GM18499 (cell line): ENCODE measurements at regions not wholly inside any gene's neighbourhood (a gene's known extent, or its start where the extent isn't known, plus 50 kb on each side); places are given as distances from the start of the nearest gene placed in this dataset.
"Not testable (repeated sequence)": the region's sequence is repeated elsewhere in the genome, so short reads cannot be mapped to it uniquely, and the experiment has no call there.

Experiments used
- ATAC-seq: cut with Tn5 transposase; IDR thresholded peaks from one replicate; pipeline ENCODE4 v1.9.1; 2021; ENCODE audit warnings: moderate number of reproducible peaks; ENCODE audit not compliant: insufficient read depth, unreplicated experiment

DNA sequence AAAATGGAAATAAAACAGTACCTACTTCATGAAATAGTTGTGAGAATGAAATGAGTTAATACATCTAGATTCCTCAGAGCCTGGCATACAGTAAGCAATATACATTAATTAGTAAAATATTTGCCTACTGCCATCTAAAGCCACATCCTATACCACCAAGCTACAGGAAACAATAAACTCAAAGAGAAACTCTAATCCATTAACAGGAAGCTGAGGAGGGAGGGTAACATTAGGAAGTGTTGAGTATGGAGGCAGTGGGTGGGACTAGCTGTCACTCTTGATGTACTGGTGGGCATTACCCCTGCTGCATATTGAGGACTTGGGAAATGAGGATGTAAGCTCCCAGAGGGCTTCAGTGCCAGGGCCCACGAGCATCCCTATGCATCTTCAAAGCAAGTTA lies 396.5 kb downstream of the TNS1 start:
- no peak for ATAC-seq

DNA sequence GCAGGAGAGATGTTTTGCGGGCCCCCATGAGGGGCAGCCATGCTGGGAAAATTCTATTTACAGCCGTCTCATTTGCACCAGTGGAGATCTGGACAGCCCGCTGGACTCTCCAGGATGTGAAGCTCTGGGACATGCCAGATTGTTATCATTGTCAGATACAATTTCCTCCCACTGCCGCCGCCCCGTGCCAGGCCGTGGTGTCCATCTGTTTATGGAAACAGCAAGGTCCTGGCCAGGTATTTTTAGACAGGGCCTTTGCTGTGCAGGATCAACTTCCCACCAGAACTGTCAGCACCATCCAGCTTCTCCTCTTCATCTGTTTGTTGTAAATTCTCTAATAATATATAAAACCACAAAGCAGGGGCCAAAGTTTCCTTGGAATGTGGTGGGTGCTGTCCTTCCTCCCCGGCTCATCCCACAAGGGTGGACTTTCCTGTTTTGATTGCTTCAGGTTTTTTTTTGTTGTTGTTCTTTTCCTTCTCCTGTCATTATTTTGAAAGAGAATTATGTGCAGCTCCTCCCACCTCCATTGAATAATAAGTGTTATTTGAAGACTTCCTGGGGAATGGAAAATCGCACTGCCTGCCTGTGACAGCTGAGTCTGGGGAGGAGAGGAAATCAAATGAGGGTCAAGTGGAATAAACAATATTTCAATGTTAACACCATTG lies 398.1 kb downstream of the TNS1 start:
- ATAC-seq: no peak

DNA sequence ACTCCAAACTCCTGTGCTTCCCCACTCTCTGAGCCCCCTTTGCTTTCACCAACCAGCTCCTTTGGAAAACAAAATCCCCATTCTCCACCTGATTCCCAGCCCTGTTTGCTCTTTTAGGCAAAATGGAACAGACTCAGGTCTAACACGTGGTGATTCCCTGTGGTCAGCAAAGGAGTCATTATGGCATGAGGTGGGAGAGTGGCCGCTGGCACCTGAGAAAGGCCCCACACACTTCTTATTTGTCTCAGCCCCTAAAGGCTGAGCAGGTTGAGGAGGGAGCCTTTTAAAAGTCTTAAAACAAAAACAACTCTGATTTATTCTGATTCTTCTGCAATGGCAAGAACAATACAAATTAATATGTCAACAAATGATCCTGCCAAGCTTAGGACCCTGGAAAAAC lies 401.2 kb downstream of the TNS1 start:
- ATAC-seq: no peak

DNA sequence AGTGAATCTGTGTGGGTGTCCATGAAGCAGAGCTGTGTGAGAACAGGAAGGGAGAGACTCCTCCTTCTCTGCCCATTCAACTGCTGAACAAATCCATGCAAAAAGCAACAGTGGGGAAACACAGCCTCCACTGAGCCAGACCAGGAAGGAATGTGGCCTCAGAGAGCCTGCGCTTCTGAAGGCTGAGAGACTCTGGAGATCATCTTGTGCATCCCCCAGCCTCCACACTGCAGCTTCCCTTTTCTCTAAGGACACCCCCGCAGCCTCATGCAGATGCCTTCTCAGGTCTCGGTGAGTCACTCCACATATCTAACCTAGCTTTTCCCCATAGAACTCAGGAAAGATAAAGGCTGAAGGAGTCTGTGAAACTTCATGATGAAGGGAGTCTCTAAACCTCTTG lies 402.9 kb downstream of the TNS1 start:
- no peak for ATAC-seq

DNA sequence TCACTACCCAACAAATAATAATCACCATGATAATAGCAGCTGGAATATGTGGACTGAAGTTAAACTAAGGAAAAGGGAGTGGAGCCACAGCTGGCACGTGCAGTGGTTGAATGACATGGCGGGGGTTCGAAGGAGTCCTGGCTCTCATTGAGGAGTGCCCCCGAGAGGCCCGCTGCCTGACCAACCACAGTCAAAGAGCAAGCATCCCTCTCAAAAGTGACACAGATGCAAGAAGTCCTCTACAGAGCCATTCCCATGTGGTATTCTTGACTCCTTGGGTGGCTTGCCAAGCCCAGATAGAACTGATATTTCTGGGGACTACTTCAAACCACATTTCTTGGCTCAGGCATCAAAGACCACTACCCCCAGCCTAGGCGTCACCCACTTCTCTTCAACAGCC lies 405.1 kb downstream of the TNS1 start:
- ATAC-seq: no peak

DNA sequence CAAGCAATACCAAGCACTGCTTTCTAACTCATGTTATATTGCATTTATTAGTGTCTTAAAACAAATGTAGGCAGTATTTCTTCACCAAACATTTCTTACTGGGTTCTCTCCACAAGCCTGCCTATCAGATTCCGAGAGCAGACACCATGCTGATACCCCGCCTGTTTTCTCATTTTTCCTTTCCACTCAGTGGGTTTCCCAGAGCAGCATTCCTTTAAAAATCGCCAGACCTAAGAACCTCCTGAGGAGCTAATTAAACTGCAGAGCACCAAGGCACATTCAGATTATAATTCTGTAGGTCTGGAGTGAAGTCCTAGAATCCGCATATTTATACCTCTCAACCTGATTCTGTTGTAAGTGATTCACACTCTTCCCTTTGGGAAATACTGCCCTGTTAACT lies 405.6 kb downstream of the TNS1 start:
- ATAC-seq: no peak

DNA sequence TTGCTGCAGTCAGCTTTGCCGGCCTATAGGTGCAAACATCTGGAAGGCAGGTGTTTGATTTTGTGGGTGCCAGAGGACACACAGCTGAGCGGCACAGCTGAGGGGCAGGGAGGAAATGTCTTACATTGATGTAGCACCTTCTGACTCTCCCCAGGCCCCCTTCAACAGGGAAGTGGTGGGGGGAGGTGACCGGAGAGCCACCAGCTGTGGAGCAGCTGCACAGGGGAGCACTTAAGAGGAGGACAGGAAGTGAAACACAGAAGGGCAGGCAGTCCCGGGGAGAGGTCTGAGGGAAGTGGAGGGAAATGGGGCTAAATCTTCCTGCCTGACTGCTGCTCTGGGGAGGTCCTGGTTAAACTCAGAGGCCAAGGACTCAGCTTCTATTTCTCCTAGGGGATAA lies 409.1 kb downstream of the TNS1 start:
- ATAC-seq: no peak

DNA sequence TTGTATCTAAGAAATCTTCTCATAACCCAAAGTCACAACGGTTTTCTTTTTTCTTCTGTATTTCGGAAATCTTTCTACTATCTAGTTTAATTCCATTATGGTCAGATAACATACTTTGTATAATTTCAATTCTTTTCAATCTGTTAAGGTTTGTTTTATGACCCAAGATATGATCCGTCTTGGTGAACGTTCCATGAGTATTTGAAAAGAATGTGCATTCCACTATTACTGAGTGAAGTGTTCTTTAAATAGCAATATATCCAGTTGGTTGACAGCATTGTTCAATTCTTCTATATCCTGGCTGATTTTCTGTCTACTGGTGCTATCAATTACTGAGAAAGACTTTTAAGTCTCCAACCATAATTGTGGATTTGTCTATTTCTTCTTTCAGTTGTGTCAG lies 414.5 kb downstream of the TNS1 start:
- no peak for ATAC-seq

DNA sequence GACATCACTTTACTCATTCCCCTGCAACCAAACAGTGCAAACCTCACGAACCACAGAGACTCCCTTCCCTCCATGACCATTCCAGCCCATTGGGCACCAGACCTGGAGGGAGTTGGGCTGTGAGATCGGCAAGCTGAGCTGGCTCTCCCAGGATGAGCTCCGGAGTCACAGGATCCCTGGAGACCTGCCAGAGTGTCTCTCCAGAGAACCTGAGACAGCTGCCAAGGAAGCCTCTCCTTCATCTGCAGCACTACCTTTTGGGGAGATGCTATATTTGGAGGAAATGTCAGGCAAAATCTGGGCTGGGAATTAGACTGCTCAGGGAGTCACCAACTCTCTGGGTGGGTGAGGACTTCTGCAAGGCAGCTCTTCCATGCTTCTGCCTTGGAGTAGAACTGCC lies 417.4 kb downstream of the TNS1 start:
- ATAC-seq: no peak

DNA sequence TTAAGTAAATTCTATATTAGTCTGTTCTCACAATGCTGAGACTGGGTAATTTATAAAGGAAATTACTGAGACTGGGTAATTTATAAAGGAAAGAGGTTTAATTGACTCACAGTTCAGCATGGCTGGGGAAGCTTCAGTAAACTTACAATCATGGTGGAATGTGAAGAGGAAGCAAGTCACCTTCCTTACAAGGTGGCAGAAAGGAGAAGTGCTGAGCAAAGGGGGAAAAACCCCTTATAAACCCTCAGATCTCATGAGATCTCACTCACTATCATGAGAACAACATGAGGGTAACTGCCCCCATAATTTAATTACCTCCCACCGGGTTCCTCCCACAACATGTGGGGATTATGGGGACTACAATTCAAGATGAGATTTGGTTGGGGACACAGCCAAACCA lies 422.4 kb downstream of the TNS1 start:
- not testable (repeated sequence) for ATAC-seq

DNA sequence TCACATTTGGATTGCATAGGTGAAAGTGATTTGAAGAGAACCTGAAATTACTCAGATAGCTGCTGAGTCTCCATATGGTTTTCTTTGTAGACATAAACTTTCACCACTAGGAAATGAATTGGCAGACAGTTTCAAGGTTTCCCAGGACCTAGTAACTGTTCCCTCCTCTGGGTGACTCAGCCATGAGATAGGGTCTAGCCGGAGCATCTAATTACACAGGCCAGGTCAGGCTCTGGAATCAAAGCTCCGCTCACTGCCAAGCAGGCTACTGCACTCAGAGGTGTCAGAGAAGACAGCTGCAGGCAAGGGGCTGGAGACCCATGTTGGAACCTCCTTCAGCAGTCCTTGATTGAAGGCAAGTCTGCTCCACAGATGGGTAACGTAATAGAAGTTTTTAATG lies 429.2 kb downstream of the TNS1 start:
- no peak for ATAC-seq

DNA sequence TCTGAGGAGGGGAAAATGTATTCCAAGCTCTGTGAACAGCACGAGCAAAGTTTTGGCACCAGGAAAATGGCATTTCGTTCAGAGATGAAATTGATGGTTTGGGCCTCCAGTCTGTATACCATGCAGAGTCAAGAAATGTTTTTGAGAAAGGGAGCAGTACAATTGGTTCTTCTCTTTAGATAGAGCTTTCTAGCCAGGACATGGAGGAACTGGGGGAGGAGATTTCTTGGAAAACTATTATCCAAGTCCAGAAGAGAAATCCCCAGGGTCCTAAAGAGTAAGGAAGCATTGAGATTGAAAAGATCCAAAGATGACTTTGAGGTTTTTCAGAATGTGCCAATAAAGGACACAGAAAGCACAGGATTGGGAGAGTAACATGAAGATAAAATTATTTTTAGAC lies 432.4 kb downstream of the TNS1 start:
- no peak for ATAC-seq

DNA sequence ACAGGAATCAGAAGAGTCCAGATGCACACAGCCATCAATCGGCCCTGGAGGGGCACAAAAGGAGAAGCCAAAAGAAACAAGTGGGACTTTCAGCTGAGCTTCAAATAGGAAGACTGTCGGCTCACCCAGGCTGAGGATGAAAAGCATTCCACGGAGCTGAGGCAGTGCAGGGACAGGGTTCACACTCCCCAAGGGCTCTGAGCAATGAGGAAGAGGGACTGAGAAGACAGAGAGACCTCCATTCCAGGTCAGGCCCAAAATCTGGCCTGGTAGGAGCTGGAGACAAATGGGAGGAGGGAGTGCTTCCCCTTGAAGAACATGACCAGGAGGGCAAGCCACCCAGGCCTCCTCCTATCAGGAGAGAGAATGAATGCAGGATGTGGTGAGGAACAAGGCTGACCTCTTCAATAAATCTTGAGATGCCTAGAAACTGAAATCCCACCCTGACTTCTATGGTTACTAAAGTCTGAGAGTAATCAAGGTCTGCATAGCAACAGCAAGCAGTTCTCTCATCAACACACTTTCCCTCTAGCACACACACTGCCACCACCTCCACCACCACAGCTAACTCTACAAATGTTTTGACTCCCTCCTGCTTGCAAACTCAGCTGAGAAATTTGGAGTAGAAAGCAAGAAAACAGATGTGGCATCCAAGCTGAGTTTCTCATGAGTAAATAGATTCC lies 434.4 kb downstream of the TNS1 start:
- ATAC-seq: no peak

DNA sequence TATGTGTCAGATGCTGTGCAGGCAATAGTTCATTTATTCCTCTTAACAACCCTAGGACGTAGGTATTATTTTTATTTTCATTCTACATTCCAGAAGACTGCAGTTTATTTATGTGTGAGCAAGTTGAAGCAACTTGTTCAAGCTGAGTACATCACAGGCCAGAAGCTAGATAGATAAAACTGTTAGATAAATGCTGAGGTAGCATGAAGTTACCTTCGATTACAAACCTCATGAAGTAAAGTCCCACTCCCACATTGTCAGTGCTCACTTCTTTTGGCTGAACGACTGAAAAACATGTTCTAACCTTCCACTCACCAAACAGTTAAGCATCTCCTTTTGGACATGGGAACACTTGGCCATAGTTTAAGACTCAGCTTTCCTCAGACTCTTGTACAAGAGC lies 439.2 kb downstream of the TNS1 start:
- ATAC-seq: no peak

DNA sequence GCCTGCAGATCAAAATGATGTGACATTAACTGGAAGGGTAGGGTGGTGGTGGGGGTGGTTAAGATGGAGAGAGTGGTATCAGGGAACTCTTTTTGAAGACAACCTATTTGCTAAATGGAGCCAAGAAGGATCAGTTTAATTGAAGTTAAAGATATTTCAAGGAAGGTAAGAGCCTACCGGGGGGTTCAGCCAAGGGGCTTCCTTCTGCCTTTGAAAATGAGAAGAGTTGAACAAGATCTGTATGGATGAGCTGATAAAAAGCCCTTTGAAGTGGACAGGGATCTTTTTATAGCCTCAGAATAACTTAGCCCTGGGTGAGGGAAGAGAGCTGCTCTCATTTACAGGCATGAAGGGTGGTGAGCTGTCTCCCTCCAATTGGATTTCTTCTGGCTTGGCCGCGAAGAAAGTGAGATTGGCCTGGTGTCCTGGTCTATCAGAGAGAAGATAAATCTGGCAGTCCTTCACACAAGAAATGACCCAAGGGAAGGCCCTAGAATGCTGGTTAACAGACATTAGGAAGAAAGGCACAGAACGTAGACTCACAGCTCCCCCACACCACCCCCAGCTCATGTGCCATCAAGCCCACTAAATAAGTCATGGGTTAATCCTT lies 439.8 kb downstream of the TNS1 start:
- ATAC-seq: no peak

DNA sequence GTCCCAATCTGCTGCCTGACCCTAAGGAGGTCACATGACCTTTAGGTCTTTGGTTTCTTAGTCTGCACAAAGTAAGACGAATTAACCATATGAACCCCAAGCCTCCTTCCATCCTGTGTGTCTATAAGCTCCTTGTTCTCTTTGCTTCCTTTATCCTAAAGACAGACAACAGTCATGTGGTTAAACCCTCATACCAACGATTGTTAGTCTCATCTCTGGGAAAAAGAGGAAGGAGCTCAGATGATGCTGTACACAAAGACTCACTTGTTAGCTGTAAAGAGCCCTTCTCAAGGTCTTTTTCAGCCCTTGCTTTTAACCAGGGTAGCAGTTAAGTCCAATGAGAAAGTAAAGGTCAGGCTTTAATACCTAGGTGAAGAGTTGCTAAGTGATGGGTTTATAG lies 443.7 kb downstream of the TNS1 start:
- no peak for ATAC-seq

DNA sequence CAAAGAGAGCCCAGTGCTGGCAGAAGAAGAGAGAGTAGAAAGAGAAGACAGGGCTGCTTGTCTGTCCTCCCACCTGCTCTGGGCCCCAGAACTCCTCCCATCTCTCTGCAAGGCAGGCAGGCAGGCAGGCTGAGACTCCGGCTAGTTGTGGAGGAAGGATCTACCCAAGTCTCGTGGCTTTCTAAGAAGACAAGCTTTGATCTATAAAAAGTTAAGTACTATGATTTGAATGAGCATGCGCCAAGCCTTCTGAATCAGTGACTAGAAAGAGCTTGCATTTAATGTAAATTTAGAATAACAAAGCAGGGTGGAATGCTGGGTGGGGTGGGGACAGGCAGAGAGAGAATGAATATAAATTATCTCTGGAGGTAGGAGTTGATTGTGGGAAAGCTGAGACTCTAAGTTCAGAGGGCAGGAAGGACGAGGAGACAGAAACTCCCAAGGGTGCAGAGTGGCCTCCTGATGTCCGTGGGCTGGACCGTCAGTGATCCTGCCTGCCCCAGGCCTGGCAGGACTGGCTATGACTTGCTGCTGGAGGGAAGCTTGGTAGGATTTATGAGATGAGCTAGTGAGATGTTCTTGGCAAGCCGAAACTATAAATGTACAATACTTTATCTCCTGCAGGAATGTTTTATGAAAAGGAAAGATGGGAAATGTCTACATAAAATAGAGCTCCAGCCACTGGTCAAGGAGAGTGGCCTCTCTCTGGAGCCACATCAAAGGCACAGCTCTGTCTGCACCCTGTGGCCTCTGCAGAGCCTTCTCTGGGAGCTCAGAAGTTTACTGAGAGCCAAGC lies 447.5 kb downstream of the TNS1 start:
- ATAC-seq: no peak

DNA sequence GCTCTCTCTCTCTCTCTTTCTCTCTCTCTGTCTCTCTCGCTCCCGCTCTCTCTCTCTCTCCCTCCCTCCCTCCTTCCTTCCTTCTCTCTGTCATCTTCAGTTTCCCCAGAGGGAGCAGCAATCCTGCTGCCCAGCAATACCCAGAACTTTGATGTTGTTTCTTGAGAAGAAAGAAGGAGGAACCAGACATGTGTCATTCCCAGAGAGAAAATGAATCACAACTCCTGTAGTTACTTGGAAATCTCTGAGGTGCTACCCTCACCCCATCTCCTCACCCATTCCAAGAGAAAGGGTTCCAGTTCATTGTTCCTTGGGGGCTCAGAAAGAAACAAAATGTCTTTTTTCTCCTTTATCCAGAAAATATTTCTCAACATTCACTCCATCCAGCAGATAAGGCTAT lies 449.1 kb downstream of the TNS1 start:
- no peak for ATAC-seq

DNA sequence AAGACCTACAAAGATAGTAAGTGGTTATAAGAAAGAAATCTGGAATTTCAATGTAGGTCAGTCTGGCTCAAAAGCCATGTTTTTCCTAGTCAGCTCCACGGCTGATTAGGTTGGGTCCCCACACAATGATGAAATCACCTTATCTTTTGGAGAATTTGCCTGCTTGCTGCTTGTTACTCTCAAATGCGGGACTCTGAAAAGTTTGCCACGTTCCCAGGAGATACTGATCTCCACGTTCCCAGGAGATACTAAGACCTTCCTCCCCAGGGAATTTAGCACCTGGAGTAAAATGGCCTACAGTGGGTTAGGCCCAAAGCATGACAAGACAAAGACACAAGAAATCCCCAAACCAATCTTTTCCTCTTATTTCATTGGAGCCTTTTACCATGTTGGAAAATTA lies 449.6 kb downstream of the TNS1 start:
- ATAC-seq: no peak

DNA sequence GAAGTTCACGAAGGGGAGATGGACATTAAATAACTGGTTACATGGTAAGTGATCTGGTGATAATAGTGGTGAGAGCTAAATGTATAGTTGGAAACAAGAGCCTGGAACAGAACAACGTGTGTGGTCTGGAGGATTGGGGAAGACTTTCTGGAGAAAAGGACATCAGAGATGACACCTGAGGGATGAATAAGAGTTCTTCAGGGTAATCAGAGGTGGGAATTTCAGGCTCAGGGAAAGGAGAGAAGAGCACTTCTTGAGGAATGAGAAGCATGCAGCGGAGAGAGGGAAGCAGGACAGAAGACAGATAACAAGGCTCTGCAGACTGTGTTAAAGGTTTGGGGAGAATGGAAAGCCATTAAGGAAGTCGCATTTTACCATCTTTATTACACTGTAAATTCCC lies 450.7 kb downstream of the TNS1 start:
- ATAC-seq: no peak

DNA sequence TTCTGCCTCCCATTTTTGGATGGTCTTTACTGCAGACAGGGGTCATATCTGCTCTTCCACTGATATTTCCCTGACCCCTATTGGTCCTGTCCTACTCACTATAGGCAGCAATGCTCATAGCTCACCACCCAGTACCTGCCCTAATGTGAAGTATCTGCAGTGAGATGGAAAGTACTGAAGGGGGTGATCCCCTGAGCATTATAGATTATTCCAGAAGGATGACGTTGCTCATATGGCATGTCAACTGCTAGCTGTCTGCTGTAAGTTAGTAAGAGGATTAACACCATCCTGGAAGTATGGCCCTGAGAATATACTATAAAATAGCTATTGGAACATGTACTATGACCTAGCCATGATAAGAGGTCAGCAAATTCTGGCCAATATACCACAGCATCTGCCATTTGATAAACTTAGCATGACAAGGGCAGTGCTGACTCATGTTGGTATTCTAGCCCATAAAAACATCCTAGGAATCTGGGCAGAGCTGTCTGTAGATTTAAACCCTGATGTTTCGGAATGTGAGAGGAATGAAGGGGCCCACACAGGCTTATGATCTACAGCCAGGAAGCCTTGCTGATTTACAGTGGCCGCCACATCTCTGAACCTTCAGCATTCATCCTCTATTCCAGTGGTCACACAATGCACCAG lies 451.4 kb downstream of the TNS1 start:
- no peak for ATAC-seq
